Uterus (tissue), 3 donors: ENCODE measurements at regions not wholly inside any gene's neighbourhood (a gene's known extent, or its start where the extent isn't known, plus 50 kb on each side); places are given as distances from the start of the nearest gene placed in this dataset.
"Not testable (repeated sequence)": the region's sequence is repeated elsewhere in the genome, so short reads cannot be mapped to it uniquely, and the experiment has no call there.

ENCODE experiments used
- DNase-seq, 2 donors: peaks; one replicate each; pipeline ENCODE4 v3.0.0-alpha.2; 2019 to 2020
- H3K27ac ChIP-seq, 2 donors: fragments of 200-600 bp; sonication (generic); 1 replicate in 1 of 2; 2 replicates in 1 of 2; pipeline ENCODE4 v1.5.1; 2016 to 2018
- H3K27me3 ChIP-seq, 2 donors: fragments of 200-600 bp; sonication (generic); one replicate each; pipeline ENCODE4 v1.5.1; 2018 to 2019; ENCODE audit warnings: control low read depth in 1 of 2
- H3K36me3 ChIP-seq, 2 donors: fragments of 200-600 bp; sonication (generic); one replicate each; pipeline ENCODE4 v1.5.1; 2019; ENCODE audit warnings: control low read depth in 1 of 2
- H3K4me1 ChIP-seq, 2 donors: fragments of 200-600 bp; sonication (generic); one replicate each; pipeline ENCODE4 v1.5.1; 2018 to 2019; ENCODE audit warnings: control low read depth in 1 of 2
- H3K4me3 ChIP-seq, 2 donors: fragments of 200-600 bp; sonication (generic); 1 replicate in 1 of 2; 2 replicates in 1 of 2; pipeline ENCODE4 v1.5.1; 2018 to 2019; ENCODE audit warnings: mild to moderate bottlenecking in 1 of 2
- H3K9me3 ChIP-seq, 2 donors: fragments of 200-600 bp; sonication (generic); one replicate each; pipeline ENCODE4 v1.5.1; 2019; ENCODE audit warnings: control low read depth in 1 of 2
- POLR2A ChIP-seq, 2 donors: fragments of 450-650 bp; IDR thresholded peaks; one replicate each; pipeline ENCODE4 v1.6.1; 2016; ENCODE audit warnings: antibody characterized with exemption in 2 of 2, mild to moderate bottlenecking in 1 of 2, moderate library complexity in 1 of 2
- intact Hi-C: fragments of 100-400 bp; cut with DNase I; formaldehyde crosslinking; loops from one replicate; pipeline ENCODE4 v1.15.1; 2023; ENCODE audit warnings: low total_unique reads
- TF ChIP-seq, protein P1 (sequence below), 4 experiments: fragments of 200-600 bp in 2 of 4; fragments of 450-650 bp in 2 of 4; sonication (generic) in 2 of 4; IDR thresholded peaks; one replicate each; pipeline ENCODE4 v1.5.1; 2016 to 2019; ENCODE audit warnings: antibody characterized with exemption in 4 of 4, mild to moderate bottlenecking in 2 of 4, moderate library complexity in 1 of 4
- donor health status: DM: yes; HTN: yes; CAD: no.

DNA sequence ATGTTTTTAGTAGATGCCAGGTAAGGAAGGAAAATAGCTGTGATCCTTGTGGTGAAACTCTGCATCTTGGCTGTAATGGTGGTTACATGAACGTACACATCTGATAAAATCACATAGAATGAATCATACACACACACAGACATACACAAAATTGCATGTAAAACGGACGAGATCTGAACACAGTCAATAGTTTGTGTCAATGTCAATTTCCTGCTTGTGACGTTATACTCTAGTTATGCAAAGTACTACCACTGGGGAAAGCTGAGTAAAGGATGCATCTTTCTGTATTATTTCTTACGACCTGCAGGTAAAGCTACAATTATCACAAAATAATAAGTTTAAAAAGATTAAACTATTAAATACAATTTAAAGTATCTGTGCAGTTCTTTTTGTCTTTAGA lies 493.7 kb upstream of the ZP4 start:
- Histone ChIP-seq H3K4me3 (no peak overlapping the region), H3K27me3 (no peaks in the 10 kb centered on the region), H3K27ac (no peak overlapping the region), H3K9me3 (no peaks in the 10 kb centered on the region), H3K4me1 (no peaks in the 10 kb centered on the region), H3K36me3 (no peaks in the 10 kb centered on the region)
- intact Hi-C loops = no loop called here
- DNase-seq = no peak
- no peak for TF ChIP-seq POLR2A (IDR thresholded peaks at IDR 0.05)

- Histone ChIP-seq H3K36me3 (no peaks in the 10 kb centered on the region), H3K4me3 (no peak overlapping the region), H3K27me3 (no peaks in the 10 kb centered on the region), H3K4me1 (no peaks in the 10 kb centered on the region), H3K27ac (no peak overlapping the region), H3K9me3 (no peaks in the 10 kb centered on the region)
- no peak for TF ChIP-seq POLR2A (IDR thresholded peaks at IDR 0.05)
- TF ChIP-seq, protein P1, sequence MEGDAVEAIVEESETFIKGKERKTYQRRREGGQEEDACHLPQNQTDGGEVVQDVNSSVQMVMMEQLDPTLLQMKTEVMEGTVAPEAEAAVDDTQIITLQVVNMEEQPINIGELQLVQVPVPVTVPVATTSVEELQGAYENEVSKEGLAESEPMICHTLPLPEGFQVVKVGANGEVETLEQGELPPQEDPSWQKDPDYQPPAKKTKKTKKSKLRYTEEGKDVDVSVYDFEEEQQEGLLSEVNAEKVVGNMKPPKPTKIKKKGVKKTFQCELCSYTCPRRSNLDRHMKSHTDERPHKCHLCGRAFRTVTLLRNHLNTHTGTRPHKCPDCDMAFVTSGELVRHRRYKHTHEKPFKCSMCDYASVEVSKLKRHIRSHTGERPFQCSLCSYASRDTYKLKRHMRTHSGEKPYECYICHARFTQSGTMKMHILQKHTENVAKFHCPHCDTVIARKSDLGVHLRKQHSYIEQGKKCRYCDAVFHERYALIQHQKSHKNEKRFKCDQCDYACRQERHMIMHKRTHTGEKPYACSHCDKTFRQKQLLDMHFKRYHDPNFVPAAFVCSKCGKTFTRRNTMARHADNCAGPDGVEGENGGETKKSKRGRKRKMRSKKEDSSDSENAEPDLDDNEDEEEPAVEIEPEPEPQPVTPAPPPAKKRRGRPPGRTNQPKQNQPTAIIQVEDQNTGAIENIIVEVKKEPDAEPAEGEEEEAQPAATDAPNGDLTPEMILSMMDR (IDR thresholded peaks at IDR 0.05) = no peak
- intact Hi-C loops = no loop called here
- DNase-seq = no peak
Measured at GRCh38 chr1:238380167-238380566, 489.4 kb upstream of the ZP4 start.

GRCh38 chr1:238379446-238379845 lies 488.7 kb upstream of the ZP4 start:
- H3K27me3 ChIP-seq, DNase-seq, H3K4me3 ChIP-seq, H3K27ac ChIP-seq, H3K9me3 ChIP-seq, H3K36me3 ChIP-seq, intact Hi-C loops, H3K4me1 ChIP-seq: not testable (repeated sequence)

DNA sequence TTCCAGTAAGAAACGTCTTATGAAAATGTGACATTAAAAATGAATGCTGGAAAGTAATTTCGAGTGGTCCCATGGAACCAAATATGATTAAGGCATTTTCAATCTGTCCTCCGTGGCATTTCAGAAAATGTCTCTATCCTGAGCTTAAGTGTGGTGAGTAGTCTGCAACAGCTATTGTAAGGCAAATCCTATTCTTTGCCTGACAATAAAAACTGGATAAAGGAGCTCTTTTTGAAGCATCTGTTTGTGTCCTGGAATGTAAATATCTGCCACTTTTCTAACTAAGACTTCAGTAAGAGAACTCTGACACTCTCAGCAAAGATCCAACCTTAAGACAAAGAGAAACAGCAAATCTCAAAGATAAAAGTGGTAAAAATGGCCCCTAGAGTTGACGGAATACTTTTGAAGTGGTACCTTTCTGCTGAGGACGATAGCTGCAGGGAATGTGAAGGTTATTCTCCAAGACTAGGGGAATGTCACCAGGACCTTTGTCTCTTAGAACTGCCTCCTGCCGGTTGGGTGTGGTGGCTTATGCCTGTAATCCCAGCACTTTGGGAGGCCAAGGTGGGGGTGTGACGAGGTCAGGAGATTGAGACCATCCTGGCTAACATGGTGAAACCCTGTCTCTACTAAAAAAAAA lies 486.7 kb upstream of the ZP4 start:
- Histone ChIP-seq H3K27me3 (no peaks in the 10 kb centered on the region), H3K4me3 (no peak overlapping the region), H3K36me3 (no peaks in the 10 kb centered on the region), H3K9me3 (no peaks in the 10 kb centered on the region), H3K4me1 (no peaks in the 10 kb centered on the region), H3K27ac (no peak overlapping the region)
- DNase-seq = no peak
- TF ChIP-seq, protein P1 (IDR thresholded peaks at IDR 0.05) = no peak
- no peak for TF ChIP-seq POLR2A (IDR thresholded peaks at IDR 0.05)
- intact Hi-C loops = no loop called here

- intact Hi-C loops = no loop called here
- H3K9me3 ChIP-seq = no peaks in the 10 kb centered on the region
- no peak overlapping the region for H3K4me3 ChIP-seq
- no peaks in the 10 kb centered on the region for H3K4me1 ChIP-seq
- DNase-seq = no peak
- no peaks in the 10 kb centered on the region for H3K36me3 ChIP-seq
- no peak overlapping the region for H3K27ac ChIP-seq
- TF ChIP-seq, protein P1 (IDR thresholded peaks at IDR 0.05) = no peak
- TF ChIP-seq POLR2A (IDR thresholded peaks at IDR 0.05) = no peak
- no peaks in the 10 kb centered on the region for H3K27me3 ChIP-seq
Measured at GRCh38 chr1:238370599-238370998, 479.9 kb upstream of the ZP4 start.

DNA sequence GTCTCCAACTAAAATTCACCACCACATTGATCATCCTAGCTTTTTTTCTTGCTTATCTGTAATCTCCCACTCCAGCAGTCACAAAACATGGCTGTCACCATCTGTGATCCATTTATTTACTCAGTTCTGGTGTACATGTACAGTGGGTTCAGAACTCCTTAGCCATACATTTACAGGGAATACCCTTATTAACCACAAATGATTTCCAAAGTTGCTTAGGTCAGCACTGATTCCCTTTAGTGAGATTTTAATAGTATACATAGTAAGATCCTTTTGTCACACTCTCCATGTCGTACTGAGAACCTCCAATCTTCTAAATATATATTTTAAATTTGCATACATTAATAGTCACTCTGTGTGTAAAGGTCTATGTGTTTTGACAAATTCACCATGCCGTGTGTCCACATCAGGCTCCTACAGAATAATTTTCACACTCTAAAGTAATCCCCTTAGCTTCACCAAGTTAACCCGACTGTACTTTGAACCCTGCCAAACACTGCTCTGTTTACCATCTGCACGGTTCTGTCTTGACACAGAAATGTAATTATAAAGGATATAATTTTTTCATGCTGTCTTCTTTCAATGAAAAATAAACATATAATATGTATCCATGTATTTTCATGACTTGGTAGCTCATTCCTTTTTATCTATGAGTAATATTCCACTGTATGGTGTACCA lies 473.6 kb upstream of the ZP4 start:
- Histone ChIP-seq H3K36me3 (no peaks in the 10 kb centered on the region), H3K4me3 (no peak overlapping the region), H3K9me3 (no peaks in the 10 kb centered on the region), H3K27me3 (no peaks in the 10 kb centered on the region), H3K4me1 (no peaks in the 10 kb centered on the region), H3K27ac (no peak overlapping the region)
- TF ChIP-seq POLR2A (IDR thresholded peaks at IDR 0.05) = no peak
- TF ChIP-seq, protein P1 (IDR thresholded peaks at IDR 0.05) = no peak
- no peak for DNase-seq
- intact Hi-C loops = no loop called here
